LoVo (cell line): ENCODE measurements at regions not wholly inside any gene's neighbourhood (a gene's known extent, or its start where the extent isn't known, plus 50 kb on each side); places are given as distances from the start of the nearest gene placed in this dataset.

ENCODE experiments used
- DNase-seq: peaks from one replicate; pipeline ENCODE4 v3.0.0-alpha.2; 2016; ENCODE audit warnings: low spot score

DNA sequence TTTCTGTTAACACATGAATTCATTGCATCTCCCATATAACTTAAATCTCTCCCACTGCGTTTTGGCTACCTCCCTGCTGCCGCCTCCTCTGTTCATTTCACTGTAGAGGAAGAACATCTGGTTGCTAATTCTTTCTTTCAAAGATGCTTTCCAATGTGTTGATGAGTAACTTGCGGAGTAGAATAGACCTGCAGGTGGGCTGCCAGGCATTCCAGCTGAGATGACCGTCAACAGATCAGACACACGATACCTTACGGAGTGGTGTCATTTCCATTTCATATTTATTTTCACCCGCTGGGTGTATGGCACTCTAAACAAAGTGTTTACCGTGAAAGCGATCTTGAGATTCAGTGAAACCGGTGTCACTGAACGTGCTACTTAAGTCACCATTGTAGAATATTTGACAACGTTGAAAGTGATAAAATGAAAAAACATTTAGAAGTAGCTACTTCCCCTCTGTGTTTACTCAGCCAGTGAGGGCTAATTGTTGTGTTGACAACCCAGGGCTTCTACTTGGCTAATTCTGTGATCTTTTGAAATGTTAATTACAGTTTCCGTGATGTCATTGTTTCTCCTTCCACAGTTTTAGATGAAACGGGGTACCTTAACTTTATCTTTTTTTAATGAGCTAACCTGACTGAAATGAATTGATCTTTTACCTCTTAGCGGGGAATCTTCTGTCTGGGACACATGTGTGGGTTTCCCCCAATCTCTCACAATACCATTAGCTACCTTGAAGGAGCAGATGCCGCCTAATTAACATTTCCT lies 228.5 kb upstream of the ARGLU1 start:
- DNase-seq, result no peak

DNA sequence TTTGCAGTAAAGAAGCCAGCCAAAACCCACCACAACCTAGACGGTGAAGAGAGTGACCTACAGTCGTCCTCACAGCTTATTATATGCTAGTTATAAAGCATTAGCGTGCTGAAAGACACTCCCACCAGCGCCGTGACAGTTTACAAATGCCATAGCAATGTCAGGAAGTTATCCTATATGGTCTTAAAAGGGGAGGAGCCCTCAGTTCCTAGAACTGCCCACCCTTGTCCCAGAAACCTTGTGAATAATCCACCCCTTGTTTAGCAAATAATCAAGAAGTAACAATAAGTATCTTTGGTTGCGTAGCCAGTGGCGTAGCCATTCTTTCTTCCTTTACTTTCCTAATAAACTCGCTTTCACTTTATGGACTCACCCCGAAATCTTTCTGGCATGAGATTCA lies 227.9 kb upstream of the ARGLU1 start:
- no peak for DNase-seq

DNA sequence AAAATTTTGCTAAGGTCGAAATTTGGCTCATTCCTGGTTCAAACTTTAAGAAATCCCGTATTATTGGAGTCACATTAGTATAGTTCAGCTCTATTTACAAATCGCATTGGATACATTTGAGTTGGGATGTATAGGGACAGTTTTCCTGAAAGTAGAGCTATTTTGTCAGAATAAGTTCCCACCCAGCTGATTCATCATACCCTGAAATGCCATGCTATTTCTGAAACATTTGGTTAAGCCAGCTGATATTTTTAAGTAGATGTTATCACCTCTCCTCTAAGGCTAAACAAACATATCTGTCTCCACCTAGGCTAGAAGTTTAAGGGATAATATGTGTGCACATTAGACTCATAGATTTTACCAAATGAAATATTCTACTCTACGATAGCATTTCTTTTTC lies 226.2 kb upstream of the ARGLU1 start:
- no peak for DNase-seq

DNA sequence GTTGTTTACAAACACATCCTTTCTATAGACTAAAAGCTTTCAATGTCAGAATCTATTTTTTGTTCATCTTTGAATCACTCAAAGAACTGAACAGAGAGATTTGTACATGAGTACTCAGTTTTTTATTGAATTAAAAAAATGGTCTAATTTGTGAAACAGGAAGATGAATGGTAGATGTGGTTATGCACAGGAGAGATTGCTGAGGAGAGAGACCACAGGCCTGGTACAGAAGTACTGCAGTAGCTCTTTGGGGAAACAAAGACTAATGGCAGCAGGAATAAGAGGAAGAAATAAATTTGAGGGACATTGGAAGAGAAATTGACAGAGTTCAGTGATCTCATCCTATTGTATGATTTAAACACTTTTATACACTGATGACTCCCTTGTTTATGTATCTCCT lies 222.0 kb upstream of the ARGLU1 start:
- DNase-seq, result no peak

DNA sequence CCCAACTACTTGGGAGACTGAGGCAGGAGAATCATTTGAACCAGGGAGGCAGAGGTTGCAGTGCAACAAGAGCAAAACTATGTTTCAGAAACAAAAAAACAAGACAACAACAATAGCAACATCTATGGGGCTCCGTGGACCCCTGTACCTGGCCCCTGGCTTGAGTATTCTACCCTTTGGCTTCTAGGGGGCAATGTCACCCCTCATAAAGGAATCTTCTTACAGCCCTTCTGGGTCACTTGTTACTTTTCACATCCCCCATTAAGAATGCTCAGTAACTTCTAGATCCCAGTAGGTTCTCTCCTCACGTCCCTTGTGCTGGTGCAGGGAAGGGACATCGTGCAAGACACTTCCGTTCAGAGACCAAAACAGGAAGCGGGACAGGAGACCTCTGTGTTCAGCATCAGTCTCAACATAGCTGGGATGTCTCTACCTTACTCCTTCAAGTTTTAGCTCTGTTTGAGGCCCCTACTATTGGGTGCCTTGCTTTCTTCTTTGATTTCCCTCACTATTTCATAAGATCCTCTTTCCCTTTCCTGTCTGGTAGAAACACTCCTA lies 218.1 kb upstream of the ARGLU1 start:
- DNase-seq, result no peak

DNA sequence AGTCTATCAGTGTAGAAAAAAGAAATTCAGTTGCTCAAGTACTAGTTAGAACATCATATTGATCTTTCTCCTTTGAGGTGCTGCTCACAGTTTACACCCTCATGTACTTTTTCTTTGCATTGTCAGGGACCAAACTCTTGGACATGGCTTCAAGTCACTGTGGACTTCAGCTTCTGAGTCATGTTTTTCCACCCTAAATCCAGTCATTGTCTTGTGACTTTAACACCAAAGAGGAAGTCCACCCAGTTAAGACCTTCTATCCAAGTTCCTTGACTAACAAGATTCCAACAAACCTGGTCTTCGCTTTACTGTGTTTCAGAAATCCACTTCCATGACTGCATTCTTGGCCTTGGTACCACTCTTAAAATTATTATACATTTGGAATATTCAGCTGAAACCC lies 206.7 kb upstream of the ARGLU1 start:
- DNase-seq, result no peak

DNA sequence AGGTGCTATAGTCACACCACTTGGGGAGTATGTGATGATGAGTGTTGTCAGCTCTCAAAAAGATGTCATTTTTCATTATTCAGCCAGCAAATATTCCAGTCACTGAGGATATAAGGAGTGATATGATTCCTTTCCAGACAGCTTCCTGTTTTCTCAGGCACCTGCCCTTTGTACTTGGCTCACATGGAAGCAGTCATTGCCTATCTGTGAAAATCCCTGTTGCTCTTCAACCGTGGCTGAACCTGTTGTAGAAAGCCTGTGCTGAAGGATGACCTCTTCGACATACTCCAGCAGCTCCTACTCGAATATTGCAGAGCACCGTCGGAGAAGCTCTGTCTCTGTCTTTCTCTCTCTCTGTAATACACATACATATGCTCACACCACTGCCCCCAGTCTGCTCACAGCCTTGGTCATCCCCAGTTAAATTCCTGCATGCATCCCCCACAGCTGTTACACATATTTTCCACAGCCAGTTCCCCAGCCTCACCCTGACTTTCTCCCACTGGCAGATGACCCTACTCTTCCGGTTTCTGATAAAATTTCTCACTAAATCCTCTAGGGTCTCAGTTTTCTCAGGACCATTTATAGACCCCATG lies 204.2 kb upstream of the ARGLU1 start:
- no peak for DNase-seq

DNA sequence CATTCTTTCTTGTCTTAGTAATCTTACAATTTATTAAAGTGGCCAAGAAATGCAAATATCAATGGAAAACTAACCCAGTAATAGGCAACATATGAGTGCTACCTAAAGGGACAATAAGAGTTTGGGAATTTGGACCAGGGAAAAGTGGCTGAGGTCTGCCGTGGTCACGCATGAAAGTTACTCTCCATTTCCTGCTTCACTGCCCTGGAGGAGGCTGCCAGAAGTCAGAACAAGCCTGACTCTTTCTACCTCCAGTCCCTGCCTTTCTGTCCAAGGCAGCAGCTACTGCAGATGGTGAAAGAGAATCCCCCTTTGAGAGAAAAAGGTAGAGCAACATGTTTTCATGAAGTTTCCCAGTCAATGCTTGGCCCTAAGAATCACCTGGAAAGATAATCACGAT lies 201.1 kb upstream of the ARGLU1 start:
- DNase-seq, result no peak

DNA sequence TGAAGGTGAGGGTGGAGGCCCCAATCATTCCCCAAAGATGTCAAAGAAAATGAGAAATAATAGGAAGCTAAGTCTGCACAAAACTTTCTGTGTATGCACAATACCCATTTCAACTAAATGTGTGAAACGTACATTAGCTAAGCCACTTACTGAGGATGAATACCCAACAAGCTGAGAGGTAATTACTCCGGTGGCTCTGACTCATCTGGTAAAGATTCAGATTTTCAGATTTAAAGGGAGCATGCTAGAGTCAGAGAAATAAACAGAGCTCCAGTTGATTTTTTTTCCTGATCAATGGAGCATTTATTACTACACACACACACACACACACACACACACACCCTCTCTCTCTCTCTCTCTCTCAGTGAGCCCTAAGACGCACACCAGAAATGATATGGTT lies 194.8 kb upstream of the ARGLU1 start:
- no peak for DNase-seq

DNA sequence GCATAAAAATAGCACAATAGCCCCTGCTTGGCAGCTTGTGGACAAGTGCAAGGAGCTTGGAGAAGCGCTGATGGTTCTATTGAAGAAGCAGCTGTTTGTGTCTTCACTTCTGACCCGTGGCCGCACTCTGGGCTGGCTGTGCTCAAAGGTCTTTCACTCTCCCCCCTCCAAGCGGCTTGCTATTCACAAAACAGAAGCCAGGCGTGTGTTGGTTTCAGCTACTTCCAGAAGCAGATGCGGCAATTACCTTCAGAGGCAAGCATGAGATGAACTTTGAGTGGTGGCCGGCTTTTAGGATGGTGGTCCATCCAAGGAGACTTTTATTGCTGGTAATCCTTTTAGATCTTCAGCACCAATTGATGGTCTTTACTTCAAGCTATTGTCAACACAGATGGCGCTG lies 188.5 kb upstream of the ARGLU1 start:
- DNase-seq, result no peak

DNA sequence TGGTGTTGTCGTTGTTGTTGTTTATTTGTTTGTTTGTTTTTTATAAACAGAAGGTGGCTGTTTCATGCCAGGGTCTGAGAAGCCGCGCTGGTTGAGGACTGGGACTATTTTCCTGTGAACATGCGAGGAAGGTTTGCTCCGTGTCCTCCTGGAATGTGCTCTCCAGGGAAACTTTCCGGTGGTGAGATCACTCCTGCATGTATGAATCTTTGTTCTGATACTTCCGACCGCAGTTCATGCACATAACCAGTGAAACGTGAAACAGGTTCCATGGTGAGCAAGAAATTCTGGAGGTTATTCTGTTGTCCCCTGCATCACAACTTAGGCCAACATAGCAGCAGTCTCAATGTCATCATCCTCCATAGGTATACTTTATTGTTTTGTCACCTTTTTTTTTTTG lies 187.6 kb upstream of the ARGLU1 start:
- no peak for DNase-seq

DNA sequence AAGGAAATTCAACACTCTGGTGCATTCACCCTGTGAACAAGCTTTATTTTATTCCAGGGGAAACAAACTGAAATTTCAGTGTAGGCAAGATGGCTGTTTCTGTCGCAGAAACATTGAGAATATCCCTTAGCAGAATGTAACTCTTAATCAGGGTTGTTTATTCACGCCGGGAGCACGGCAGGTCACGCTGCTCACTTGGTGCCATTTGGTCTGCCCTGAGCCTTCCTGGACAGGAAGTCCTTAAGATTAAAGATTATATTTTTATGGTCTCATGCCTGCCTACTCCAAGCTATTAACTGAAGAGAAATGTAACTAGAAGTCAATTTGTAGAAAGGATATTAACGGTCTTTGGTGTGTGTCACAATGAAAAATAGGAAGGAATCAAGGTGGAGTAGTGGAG lies 185.3 kb upstream of the ARGLU1 start:
- no peak for DNase-seq

DNA sequence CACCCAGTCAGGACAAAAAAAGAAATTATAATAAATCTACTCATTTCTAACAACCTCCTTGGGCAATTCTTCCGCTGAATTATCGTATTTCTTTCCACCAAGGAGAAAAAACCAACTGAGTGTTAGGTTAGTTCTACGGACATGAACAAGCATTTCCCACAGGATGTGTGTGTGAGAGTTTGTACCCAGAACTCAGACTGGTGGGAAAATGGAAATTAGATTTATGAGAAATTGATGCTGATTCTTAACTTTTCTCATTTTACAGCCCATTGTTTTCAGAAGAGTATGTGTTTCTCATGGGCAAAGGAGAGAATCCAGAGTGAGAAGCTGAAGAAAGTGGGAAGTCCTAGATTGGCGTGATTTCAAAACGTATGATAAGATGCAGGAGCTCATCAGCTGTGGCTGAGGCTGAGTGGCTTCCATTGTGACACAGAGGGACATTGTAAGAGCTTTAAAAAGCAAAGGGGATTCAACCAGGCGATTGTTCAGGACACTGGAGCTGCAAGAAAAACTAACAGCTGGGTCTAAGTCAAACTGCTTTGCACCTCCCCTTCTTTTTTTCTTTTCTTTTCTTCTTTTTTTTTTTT lies 184.7 kb upstream of the ARGLU1 start:
- no peak for DNase-seq

DNA sequence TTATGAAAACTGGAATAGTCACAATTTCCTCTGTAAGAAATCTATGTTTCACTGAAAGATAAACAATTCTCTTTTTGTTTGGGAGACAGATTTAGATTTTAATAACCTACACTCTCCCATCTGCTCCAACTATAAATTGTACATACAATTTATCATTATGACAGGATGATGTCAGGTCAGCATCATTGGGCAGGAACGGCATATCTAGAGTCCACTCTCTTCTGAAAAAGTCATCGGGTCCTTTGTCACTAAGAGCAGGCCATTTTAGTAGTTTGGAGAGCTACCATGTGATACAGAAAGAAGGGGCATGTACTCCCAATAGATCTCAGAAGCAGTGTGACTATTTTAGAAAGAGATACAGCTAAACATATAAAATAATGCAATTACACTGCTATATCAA lies 180.8 kb upstream of the ARGLU1 start:
- no peak for DNase-seq

DNA sequence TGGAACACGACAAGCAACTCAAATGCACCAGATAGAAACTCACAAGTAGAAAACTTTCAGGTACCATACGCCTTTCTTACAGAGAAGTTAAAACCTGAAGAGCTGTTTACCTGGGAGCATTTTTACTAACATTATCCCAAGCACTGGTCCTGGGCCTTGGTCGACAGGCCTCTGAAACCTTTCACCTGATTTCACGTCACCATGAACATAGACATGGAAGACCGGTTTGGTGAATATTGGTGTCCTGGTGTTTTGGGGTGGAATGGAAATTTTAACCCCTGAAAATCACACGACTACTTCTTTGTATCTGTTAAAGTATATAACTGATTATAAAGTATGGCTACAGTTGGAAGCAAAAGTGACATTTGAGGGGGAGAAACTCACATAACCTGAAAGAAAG lies 176.6 kb upstream of the ARGLU1 start:
- DNase-seq, result no peak

DNA sequence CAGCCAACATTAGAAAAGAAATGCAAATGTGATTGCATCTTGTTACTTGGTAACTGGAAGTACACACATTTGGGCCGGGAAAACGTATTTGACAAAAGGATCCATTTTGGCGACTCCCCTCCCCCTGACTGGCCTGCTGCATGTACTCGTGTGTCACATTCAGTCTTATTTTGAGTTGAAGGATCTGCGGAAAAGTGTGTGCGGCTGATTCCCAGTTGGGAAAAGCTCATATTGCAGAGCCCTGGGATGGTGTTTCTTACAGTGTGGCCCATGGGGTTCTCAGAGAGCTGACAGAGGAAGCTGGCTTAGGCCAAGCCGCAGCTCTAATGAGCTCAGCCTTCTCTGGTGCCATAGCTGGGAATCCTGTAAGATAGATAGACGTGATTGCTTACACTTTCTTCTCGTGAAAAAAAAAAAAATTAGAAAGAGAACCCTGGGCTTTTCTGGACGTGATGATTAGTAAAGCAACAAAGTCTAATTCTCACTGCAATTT lies 170.3 kb upstream of the ARGLU1 start:
- no peak for DNase-seq

DNA sequence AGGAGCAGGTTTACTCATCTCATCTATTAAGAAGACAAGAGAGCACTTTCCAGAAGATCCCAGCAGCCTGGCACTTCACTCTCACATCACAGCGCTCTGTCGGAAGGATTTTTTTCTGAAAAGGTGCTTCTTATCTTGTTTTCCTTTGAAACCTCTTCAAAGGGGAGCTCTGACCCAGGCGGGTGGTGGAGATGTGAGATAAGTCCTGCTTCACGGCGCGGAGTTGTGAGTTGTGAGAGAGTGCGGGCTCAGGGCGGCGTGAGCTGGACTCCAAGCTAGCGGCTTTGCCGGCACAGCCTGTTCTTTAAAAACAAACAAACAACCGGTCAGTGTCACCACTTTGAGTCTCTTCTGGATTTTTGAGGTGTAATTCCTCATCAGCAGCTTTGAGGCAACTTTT lies 169.0 kb upstream of the ARGLU1 start:
- no peak for DNase-seq

DNA sequence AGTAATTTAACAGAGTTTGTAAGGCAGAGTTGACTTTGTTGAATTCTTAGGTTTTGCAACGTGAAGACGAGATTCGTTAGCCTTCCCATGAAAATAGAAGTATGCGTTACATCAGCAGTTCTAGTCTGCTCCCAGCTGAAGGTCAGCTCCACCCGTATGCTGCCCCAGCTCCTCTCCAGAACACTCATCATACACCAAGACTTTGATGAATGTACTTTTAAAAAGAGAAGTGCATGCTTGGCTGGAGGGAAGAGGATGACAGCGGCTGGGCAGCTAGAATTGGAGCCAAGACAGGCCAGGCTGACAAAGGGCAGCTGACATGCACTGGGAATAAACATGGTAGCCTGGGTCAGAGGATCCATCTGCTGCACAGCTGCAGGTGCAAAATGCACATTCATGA lies 166.3 kb upstream of the ARGLU1 start:
- DNase-seq, result no peak

DNA sequence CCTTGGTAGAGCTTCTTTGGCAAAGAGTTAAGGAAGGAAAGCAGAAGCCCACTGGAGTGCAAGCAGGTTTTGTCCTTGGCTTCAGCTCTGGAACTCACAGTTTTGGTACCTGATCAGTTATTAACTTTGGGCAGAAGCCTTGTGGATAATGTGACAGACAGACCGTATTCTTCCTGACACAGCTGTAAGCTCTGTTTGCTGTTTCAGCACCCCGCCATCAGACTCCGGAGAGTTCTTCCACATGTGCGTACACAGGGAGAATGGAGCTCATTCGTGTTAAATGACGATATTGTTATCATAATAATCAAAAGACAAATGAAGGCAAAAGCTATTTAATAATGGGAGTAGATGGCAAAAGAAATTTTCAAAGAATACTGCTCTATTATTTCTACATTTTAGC lies 155.1 kb upstream of the ARGLU1 start:
- DNase-seq, result no peak

DNA sequence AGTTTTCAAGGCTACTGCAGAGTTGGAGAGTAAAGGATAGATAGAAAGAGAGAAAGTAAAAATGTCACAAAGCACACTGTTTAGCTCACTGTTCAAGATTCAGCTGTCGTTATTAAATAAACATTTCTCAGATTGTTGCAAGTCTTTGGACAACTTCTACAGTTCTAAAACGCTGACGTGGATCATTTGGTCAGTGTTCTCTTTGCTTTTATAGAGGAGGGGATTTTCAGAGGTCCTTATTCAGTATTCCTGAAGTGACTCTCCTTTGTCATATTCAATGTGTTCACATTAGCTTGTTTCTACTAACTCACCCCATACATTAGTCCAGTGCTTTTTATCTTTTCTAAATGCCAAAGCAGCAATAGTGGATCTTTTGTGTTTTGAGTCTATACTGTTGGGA lies 154.7 kb upstream of the ARGLU1 start:
- DNase-seq, result no peak

DNA sequence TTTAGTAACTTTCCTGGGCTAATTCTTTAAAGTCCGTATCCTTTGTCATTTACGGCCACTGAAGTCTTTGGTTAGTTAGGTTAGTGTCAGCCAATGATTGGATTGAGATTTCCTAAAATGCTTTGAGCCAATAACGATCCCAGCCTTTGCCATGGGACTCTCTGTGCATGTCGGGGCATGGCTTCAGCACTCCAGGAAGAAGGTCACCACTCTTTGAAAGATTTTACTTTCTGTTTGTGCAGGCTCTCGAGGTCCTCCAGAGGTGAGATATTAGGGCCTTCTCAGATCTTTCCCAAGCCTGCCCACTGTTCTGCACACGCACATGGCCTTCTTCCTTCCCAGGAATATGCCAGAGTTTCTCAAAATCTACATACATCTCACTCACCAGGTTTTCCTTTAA lies 153.7 kb upstream of the ARGLU1 start:
- DNase-seq, result no peak

DNA sequence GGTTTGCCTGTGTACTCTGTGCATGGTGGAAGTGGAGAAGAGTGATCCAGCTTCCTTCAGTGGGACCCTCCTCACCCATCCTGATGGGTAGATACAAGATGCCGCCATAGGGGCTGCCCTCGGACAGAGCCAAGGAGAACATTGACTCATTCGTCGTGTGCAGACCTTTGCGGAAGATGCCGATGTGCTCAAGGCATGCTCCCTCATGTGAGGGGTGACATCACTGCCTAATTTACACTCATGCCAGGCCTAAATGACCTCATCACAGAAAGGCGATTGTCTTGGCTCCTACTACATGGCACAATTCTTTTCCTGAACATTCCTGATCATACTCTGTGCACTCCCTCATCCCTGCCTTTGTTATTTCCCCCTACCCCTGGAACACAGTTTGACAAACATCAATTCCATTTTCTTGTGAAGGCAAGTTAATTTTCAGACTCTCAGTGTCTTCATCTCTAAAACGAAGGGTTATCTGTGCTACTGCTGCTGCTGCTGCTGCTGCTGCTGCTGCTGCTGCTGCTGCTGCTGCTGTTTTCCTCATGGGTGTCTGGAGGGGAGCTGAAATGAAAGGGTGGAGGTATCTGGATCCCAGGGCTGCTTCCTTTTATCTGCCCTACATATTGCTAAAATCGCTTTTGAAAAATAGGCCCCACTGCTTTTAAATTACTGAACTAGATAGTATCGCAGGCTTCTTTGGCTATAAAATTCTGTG lies 146.5 kb upstream of the ARGLU1 start:
- DNase-seq, result no peak

DNA sequence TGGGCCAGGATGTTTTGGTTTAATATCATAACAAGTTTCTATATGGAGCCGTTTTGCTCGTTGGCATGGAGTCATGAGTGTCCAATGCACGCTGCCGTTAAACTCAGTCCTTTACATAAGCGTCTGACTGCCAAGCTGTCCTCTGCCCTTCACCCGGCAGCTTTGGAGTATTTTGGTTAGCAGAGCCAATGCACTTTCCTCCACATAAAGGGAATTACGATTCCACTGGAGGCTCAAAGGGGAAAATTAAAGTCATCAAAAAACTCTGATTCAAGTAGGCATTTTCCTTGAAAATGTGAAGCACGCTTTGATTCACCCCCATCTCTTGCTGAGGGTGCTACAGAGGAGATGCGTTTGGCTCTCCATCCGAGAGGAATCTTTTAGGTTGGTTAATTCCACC lies 144.4 kb upstream of the ARGLU1 start:
- DNase-seq, result no peak
